Stimulated activated CD8-positive, alpha-beta memory T cell treated with anti-CD3 and anti-CD28 coated beads, Interleukin-4, amount 100 ng/mL, for 48 hours (primary cell): ENCODE measurements at regions not wholly inside any gene's neighbourhood (a gene's known extent, or its start where the extent isn't known, plus 50 kb on each side); places are given as distances from the start of the nearest gene placed in this dataset.
"Not testable (repeated sequence)": the region's sequence is repeated elsewhere in the genome, so short reads cannot be mapped to it uniquely, and the experiment has no call there.

Experiments
- DNase-seq: peaks from one replicate; pipeline ENCODE4 v3.0.0-alpha.2; 2020

DNA sequence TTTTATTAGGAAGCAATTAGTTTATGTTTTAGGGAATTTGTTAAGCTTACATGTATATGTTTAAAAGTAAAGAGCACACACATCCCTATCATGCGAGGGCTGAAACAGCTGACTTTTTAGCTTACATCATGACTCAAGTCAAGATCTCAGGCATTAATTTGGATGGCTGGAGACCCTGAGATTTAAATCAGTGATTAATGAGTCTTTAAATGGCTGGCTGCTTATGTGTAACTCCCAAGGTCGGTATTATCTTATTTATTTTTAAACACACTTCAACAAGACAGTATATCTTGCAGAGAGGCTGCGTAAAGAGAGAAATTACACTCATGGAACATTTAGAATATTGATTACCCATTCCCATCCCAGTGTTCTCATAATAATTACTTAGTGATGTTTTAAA lies 169.4 kb downstream of the KBTBD8 start:
- no peak for DNase-seq

DNA sequence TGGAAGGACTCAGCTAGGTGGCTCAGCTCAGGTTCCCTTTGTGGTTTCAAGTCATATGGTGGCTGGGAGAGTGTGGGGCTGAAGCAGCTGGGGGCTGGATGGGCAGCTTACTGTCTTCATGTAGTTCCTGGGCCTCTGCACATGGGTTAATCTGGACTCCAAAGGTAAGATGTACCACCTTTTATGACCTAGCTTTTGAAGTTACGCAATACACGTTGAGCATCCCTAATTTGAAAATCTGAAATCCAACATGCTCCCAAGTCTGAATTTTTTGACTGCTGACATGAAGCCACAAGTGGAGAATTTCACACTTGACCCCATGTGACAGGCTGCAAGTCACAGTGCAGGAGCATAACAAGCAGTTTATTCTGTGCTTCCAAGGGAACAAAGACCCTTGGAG lies 173.7 kb downstream of the KBTBD8 start:
- DNase-seq = no peak

DNA sequence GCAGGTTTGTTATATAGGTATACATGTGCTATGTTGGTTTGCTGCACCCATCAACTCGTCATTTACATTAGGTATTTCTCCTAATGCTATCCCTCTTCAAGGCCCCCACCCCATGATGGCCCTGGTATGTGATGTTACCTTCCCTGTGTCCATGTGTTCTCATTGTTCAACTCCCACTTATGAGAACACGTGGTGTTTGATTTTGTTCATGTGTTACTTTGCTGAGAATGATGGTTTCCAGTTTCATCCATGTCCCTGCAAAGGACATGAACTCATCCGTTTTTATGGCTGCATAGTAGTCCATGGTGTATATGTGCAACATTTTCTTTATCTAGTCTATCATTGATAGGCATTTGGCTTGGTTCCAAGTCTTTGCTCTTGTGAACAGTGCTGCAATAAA lies 175.0 kb downstream of the KBTBD8 start:
- DNase-seq = not testable (repeated sequence)

DNA sequence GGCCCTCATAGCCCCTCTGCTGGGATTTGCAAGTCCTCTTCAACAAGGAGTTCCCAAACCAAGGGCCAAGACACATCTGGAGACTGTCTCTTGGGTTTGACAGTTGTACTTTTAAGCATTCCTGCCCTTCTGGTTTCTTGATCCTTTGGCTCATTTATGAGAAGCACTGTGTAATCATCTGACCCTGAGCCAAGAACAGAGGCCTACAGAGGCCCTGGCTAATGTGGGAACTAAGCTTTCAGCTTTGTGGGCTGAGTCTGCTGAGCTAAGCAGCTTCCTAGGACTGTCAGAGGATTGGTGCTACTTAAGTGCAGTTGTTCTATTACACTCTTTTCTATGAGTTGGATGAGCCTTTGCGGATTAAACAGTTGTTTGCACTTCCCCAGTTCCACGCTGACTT lies 178.3 kb downstream of the KBTBD8 start:
- no peak for DNase-seq

DNA sequence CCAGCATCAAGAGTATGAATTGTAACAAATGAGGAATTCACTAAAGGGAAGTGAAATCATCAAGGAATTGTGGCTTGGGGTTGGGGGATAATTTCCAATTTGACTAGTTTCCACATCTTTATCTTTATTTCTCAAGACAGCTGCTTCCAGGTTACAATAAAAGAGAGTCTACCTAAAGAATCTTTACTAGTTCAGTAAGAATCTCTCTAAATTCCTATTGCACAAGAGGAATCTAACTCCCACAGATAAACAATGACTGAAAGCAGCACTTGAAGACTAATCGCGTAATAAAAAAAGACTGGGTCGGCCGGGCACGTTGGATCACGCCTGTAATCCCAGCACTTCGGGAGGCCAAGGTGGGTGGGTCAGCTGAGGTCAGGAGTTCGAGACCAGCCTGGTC lies 194.4 kb downstream of the KBTBD8 start:
- no peak for DNase-seq

DNA sequence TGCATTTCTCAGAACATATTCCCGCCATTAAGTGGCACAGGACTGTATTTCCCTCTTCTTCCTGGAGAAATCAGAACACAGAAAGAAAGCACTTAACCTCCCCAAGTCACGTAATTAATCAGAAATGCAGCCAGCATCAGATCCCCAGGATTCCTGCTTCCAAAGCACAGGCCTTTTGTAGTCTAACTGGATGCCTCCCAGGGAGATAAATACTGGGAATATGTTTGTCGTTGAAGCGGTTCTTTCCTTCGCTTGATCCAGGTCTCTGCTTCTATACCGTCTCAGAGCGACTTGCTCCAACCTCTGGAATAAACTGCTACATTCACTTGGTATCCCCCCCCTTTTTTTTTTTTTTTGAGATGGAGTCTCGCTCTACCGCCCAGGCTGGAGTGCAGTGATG lies 198.6 kb downstream of the KBTBD8 start:
- DNase-seq = no peak

DNA sequence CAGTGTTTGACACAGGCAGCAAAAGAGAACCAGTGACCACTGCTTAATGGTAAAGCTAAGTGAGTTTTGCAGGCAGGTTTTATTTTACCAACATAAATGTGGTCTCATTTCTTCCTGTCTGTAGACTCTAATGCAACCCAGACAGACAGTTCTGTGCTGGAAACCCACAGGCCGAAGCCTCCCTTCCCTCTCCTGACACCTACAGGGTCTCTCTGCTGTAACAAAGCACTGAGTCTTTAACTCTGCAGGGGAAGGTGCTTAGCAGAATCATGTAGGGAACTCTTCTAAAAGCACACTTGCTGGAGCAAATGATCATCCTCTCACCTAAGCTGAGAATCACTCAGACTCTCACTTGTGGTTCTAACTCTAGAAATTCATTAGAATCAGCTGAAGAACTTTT lies 200.3 kb downstream of the KBTBD8 start:
- DNase-seq = no peak

DNA sequence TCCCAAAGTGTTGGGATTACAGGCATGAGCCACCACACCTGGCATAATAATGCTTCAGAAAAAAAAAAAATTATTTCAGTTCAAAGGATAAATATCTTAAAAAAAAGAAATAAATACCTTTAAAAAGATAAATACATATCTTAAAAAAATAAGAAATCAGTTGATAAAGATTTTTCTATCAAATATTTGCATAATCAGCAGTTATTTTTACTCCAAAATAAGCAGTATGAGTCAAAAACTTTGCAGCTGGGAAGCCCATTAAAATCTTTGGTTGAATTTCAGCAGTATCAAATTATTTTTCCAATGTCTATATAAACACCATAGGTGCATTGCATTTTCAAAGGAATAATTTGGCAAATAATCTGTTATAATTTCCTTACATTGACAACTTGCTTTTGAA lies 202.5 kb downstream of the KBTBD8 start:
- DNase-seq = no peak

DNA sequence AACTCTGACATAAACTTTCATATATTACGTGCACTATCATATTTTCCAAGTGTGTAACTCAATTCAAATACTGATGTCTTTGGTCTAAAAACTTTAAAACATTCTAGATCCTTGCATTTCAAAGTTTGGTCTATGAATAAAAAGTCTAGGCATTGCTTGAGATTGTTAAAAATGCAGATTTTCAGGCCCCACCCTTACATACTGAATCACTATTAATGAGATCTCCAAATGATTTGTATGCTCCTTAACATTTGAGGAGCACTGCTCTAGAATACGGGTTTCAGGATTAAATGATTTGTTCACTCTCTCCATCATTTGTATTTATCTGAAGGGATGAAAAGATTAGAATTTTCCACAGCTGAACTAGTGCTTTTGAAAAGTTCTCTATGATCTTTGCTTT lies 202.9 kb downstream of the KBTBD8 start:
- no peak for DNase-seq

DNA sequence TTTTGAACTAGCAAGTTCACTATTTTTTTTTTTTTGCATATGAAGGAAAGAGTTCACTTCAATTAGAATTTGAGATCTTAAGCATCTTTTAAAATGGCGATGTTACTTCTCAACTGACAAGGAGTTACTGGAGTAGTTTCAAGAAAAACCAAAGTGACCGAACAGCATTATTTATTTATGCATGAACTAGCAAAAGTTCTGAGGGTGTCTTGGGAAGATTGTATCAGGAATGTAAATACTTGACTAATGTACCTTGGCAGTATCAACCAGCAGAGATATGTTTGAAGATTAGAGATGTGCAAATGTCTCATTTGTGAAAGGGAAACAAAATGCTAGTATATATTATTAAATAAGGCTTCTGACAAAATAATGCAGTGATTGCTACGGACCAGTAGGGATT lies 203.9 kb downstream of the KBTBD8 start:
- no peak for DNase-seq

DNA sequence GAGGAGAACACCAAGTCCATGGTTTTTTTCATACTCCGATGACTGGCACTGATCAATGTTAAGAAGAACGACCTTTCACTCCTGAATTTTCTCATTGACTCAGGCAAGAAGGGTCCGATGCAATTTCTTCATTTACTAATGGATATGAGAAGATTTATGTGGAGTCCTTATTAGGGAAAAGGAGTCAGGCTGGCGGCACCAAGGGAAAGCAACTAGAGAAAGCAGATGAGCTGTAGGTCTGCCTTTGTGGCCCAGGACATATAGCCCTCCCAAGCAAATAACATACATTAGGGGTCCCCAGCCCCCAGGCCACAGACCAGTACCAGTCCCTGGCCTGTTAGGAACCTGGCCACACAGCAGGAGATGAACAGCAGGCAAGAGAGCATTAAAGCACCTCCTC lies 206.8 kb downstream of the KBTBD8 start:
- DNase-seq = no peak

DNA sequence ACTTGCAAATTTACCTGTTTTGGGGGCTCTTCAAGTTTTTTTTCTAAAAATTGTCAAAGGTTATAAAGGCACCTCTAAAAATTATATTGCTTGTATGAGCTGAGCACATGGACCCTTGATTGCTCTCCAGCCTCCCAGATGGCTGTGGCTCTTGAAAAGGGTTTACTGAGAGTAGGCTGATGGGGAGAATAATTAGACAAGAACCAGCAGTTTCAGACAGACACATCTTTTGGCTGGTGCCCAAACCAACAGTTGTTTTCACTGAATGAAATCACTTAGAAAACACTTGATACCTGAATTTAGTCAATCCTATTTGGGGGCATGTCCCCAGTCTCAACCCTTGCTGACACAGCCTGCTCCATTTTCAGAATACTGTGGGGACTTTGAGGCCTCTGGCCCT lies 217.6 kb downstream of the KBTBD8 start:
- no peak for DNase-seq

DNA sequence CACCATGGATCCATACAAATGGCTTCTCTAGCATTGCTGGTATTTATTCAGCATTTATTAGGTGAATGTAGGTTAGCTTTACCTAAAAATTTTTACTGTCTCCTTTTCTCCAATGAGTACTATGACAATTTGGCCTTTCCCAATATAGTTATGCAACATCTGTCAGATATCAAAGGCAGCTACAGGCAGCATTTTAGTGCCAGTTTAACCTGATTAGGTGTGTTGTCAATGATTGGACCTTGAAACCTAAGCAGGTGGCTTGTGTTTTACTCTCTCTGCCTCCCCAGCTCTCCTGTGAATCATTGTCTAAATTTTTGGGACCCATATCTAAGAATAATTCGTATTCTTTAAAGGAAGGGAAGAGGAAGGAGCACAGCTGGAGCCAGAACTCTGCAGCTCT lies 228.9 kb downstream of the KBTBD8 start:
- no peak for DNase-seq

DNA sequence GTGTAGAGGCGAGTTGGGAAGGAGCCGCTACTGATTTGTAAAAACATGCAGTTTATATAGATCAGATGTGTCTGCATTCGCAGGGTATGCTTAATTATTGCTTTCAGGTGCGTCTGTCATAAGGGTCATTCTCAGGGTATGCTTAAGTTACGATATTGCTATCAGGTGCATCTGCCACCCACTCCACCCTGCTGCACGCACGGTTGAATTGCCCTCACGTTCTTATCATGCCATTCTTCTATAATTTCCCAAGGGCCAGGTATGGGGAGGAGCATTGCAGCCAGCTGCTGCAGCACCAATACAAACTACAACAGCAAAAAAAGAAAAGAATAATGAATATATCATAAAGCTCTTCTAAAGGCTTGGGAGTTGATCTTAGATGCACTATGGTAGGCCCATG lies 230.0 kb downstream of the KBTBD8 start:
- DNase-seq = no peak

DNA sequence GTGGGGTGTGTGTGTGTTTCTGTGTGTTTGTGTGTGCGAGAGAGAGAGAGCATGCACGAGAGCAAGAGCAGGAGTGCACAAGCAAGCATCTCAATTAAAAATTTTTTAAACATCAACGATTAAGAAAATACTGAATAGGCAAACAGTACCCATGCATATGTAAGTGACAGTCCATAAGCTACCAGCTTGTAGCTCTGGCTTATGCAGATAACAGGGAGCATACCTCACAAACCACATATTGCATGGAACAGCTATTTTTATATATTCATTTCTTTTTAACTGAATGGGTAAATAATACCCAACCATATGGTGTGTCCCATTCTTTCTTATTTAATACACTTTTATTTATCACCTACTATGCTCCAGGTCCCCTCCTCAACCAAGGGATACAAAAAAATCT lies 234.5 kb downstream of the KBTBD8 start:
- DNase-seq = no peak

DNA sequence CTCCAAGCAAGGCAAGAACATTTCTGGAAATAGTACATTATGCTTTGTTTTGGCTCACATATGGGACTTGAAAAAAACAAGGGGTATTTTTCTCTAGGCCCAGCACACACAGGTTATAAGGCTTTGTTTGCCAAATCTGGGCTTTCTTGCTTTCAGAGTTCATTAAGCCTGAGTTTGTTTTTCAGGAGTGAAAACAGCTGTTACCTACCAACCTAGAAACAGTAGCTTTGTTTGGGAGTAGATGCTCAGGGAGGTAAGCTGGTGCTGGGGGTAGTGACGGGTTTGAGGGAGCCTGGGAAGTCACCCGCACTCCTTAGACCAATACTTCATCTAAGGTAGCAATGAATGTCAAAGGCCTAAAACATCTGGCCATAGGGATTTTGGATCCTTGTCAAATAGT lies 241.2 kb downstream of the KBTBD8 start:
- no peak for DNase-seq

DNA sequence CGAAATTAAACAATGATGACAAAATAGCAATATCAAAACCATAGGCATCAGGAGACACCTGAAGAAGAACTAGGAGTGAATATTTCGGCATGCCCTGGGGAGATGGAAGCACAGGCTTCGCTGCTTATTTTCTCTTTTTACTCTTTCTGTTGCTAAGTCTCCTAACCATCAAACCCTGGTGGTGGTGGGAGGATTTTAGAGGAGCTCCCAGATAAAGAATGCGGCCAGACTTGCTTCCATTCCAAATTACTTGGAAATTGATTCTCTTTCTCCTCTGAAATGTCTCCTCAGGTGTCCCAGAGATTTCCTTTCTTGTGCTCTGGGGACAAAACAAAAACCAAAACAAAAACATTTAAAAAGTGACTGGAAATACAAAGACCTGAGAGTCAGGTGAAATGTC lies 243.0 kb downstream of the KBTBD8 start:
- no peak for DNase-seq

DNA sequence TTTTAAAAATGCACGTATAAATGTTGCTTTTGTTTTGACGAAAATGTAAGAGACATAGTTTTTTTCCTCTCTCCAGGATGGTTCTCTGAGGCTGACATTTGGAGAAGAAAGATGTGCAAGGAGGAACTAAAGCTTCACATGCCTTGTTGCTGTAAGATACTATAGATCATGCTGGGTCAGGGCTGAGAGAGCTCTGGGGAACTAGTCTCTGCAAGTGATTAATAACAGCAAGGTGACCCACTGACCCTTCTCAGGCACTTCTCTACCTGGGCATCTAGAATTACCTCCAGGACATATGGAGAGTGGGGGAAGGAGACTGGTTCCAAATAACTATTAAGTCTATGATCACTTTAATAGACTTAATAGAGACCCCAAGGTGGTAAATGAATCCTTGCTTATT lies 246.0 kb downstream of the KBTBD8 start:
- no peak for DNase-seq

DNA sequence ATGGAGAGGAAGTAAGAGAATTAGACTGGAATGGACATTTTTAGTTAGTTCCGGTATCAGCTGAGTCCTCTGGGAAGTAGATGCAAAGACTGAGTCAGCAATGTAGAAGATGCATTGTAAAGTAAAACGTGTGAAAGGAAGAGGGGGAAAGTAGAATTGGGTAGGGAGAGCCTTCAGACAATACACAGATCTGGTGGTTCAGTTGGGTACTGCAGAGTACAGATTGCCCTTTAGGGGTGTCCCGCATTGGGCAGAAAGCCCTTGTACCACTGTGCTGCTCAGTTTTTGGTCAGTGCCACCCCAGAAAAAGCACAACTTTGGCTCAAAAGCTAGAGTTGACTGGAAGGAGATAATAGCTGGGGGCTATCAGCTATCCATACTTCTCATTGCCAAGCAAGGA lies 247.4 kb downstream of the KBTBD8 start:
- DNase-seq = no peak

DNA sequence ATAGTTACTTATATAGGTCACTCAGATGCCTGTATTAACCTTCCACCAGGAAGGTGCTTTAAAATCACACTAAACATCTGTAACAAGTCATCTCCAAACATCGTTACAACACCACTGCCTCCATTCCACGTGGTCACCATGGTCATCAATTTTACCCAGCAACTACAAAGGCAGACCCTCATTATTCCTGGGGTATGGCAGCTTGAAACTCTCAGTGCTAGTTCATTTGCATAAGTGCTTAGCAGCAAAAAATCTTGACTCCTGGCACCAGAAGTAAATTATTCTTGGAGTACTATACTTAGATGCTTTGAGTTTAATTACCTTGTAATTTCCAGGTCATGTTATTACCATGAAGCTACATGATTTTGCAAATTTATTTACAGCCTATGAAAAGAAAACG lies 250.6 kb downstream of the KBTBD8 start:
- no peak for DNase-seq

DNA sequence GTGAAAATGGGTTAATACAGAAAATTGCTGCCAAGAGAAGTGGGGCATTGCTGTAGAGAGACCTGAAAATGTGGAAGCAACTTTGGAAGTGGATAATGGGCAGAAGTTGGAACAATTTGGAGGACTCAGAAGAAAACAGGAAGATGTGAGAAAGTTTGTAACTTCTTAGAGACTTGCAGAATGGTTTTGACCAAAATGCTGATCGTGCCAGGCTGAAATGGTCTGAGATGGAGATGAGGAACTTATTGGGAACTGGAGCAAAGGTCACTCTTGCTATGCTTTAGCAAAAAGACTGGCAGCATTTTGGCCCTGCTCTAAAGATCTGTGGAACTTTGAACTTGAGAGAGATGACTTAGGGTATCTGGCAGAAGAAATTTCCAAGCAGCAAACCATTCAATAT lies 254.8 kb downstream of the KBTBD8 start:
- not testable (repeated sequence) for DNase-seq

DNA sequence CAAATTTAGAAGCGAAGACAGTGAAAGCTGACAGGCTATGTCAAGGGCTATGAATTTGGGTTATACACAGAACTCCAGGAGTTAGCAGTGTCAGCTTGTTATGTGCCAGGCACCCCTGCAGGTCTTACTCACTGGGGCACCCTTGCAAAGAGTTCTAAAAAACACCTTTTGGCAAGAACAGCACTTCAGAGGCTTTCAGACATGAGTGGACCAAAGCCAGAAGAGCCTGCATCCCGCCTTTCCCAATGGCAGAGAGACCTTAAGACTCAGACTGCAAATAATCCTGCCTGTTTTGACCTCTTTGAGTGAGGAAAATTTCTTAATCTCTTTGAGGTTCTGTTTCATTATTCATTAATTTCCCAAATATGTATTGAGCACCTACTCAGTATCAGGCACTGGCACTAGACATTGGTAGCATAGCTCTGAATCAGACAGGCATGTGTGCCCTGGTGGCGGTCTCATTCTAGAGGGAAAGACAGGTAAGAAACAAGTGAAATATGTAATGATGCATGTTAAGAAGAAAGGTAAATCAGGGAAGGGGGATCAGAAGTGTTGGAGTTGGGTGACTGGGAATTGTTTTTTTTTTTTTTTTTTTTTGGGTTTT lies 280.0 kb downstream of the KBTBD8 start:
- DNase-seq = no peak

DNA sequence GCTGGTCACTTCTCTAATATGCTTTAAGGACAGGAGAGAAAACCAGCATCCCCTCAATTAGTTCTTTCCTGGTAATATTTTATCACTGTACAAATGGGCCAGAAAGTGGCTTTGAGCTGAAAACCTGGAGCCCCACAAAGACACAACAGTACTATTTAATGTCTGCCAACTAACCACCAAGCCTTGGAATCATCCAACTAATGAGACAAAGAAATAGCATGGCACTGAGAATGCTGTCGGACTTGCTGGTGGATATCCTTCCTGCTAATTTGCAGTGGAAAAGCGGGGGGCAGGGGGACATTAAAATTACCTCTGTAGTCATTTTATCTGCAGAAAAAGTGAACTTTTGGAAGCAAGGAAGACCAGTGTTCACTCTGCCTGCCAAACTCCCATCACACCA lies 288.5 kb downstream of the KBTBD8 start:
- DNase-seq = no peak

DNA sequence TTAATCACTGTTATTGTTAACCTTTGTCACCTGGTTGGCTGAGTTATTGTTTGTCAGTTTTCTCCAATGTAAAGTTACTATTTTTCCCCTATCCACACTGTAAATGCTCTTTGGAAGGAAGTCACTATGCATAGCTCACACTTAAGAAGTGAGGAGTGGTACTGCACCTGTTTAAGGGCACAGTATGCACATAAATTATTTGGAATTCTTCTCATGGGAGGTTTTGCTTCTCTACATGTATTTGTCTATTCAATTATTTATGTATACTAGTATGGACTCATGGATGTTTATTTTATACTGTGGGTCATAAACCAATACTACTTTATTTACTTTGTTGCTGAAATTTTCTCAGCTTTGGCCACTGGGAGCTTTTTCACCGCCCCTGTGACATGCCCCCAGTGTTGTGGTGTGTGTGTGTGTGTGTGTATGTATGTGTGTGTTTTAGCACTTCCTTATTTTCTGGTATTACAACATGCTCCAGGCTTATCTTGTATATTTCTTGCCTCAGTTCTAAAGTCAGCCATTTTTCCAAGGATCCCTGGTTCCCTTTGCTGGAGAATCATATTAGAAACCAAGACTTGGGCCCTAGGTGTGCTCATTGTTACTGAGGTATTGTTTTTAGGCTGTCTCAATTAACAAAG lies 290.5 kb downstream of the KBTBD8 start:
- no peak for DNase-seq

DNA sequence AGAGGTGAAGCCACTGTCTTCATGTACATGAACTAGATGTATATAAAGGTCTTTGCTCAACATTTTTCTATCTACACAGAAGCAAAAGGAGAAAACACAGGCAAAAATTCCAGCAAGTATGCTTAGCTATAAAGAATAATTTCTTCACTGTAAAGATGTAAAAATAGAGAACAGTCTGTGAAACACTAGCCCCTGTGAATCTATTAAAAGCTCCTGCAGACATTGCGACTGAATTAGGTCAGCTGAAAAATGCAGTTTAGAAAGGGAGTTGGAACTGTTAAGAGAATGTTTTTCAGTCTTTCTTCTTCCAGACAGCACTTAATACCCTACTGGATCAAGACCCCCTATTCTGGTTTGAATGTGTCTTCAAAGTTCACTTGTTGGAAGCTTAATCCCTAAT lies 291.5 kb downstream of the KBTBD8 start:
- no peak for DNase-seq
